Panc1 (cell line): ENCODE measurements at regions not wholly inside any gene's neighbourhood (a gene's known extent, or its start where the extent isn't known, plus 50 kb on each side); places are given as distances from the start of the nearest gene placed in this dataset.

ENCODE experiments used
- CTCF ChIP-seq: fragments of 450-650 bp; IDR thresholded peaks from 2 replicates; pipeline ENCODE4 v1.5.1; 2017; ENCODE audit warnings: mild to moderate bottlenecking
- POLR2AphosphoS5 ChIP-seq: IDR thresholded peaks from 2 replicates; pipeline ENCODE4 v1.6.1; 2012; ENCODE audit warnings: mild to moderate bottlenecking, low read depth, low read length, moderate library complexity
- SIN3A ChIP-seq: IDR thresholded peaks from 2 replicates; pipeline ENCODE4 v1.6.1; 2012; ENCODE audit warnings: low read depth, mild to moderate bottlenecking, low read length, moderate library complexity, borderline replicate concordance; ENCODE audit not compliant: insufficient read depth
- TCF7L2 ChIP-seq: IDR thresholded peaks from 2 replicates; pipeline ENCODE4 v1.6.1; 2011; ENCODE audit warnings: mild to moderate bottlenecking, low read depth, low read length, inconsistent platforms
- TF ChIP-seq, protein P1 (sequence below), 2 experiments: IDR thresholded peaks; 2 replicates each; pipeline ENCODE4 v1.6.1; 2011 to 2012; ENCODE audit warnings: low read depth in 2 of 2, control low read depth in 1 of 2, low read length in 1 of 2, mild to moderate bottlenecking in 1 of 2, moderate library complexity in 1 of 2; ENCODE audit not compliant: insufficient read depth in 1 of 2

DNA sequence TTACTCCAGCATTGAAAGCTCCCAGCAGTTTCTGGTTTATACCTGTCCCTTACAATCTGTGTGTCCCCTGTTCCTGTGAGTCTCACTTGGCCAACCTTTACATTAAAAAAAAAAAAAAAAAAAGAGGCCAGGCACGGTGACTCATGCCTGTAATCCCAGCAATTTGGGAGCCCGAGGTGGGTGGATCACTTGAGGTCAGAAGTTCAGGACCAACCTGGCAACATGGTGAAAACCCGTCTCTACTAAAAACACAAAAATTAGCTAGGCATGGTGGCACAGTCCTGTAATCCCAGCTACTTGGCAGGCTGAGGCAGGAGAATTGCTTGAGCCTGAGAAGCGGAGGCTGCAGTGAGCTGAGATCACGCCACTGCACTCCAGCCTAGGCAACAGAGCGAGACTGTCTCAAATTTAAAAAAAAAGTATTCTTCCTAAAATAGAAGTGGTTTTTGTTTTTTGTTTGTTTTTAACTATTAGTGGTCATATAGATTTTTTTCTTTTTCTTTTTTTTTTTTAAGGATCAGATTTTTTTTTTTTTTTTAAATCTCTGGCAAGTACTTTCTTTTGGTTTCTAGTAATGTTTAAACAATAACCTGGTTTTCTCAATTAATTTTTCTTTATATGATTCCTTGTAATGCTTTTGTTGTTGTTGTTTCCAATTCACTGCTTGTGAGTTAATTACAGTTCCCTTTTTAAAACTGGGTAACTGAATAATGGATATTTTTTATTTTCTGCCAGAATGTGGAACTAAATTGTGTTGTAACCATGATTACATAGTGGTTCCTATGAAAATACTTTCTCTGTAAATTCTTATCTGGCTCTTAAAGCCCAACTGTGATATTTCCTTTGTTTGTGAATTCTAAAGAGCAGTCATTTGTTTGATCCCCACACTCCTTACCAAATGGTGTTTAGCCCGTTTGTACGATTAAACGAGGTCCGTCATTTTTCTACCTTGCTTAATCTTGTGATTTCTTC lies 116.8 kb downstream of the CTAGE1 start:
- TF ChIP-seq SIN3A (no peak), CTCF (no peak), POLR2AphosphoS5 (no peak), TCF7L2 (no peak)
- TF ChIP-seq, protein P1, sequence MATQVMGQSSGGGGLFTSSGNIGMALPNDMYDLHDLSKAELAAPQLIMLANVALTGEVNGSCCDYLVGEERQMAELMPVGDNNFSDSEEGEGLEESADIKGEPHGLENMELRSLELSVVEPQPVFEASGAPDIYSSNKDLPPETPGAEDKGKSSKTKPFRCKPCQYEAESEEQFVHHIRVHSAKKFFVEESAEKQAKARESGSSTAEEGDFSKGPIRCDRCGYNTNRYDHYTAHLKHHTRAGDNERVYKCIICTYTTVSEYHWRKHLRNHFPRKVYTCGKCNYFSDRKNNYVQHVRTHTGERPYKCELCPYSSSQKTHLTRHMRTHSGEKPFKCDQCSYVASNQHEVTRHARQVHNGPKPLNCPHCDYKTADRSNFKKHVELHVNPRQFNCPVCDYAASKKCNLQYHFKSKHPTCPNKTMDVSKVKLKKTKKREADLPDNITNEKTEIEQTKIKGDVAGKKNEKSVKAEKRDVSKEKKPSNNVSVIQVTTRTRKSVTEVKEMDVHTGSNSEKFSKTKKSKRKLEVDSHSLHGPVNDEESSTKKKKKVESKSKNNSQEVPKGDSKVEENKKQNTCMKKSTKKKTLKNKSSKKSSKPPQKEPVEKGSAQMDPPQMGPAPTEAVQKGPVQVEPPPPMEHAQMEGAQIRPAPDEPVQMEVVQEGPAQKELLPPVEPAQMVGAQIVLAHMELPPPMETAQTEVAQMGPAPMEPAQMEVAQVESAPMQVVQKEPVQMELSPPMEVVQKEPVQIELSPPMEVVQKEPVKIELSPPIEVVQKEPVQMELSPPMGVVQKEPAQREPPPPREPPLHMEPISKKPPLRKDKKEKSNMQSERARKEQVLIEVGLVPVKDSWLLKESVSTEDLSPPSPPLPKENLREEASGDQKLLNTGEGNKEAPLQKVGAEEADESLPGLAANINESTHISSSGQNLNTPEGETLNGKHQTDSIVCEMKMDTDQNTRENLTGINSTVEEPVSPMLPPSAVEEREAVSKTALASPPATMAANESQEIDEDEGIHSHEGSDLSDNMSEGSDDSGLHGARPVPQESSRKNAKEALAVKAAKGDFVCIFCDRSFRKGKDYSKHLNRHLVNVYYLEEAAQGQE (IDR thresholded peaks at IDR 0.05; ENCODE audit: insufficient read depth in 1 of 2, low read depth in 2 of 2, low read length in 1 of 2): no peak
